ENCODE measurements at regions not wholly inside any gene's neighbourhood (a gene's known extent, or its start where the extent isn't known, plus 50 kb on each side); places are given as distances from the start of the nearest gene placed in this dataset.

DNA sequence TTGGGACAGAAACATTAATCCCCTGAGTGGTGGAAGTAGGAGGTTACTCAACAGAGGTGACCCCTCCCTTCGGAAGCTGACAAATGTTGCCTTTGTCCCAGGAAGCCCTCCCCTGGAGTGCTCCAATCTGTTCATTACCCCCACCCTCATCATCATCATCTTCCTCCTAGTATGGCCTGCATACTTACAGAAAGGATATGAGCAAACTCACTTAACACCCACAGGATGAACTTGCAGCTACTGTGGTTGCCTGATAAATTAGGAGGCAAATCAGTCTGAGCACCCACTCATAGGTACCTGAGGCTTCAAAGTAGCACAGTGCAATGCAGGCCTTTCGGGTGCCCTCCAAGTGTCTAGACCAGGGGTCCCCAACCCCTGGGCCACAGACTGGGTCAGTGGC lies 236.7 kb upstream of the GATB start:
- no peak for DNase-seq
- H3K4me1 Mint-ChIP-seq (ENCODE audit: low read depth): peaks cover 35% of the 10 kb centered on the region
- no peak overlapping the region for H3K4me3 Mint-ChIP-seq
- H3K9me3 Mint-ChIP-seq: no peaks in the 10 kb centered on the region
- ATAC-seq (replicated peaks in 1 of 2): no peak
- H3K27me3 Mint-ChIP-seq (ENCODE audit: low read depth): no peaks in the 10 kb centered on the region
- no peaks in the 10 kb centered on the region for H3K36me3 Mint-ChIP-seq (ENCODE audit: insufficient read depth in 2 of 2)
- H3K27ac Mint-ChIP-seq: no peak overlapping the region

DNA sequence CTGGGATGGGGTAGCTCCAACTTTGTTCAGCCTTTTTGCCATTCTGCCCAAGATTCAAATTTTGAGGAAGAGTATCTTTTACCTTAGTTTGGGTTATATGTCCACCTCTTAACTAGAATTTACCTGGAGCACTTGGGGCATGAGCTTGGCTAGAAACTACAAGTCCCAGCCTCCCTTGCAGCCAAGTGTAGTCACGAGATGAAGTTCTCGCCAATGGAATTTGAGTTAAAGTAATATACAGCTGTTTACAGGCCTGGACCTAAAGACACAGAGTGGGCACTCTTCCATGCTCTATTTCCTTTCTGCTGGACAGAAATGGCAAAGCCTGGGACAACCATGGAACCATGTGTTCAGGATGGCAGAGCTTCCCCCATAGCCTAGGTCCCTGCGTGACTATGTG lies 233.6 kb upstream of the GATB start:
- ATAC-seq (replicated peaks in 1 of 2) (no peak), DNase-seq (no peak)
- H3K4me3 Mint-ChIP-seq: peak overlapping the region in 1 of 2 donors; percentile 4
- no peak overlapping the region for H3K27ac Mint-ChIP-seq
- H3K36me3 Mint-ChIP-seq (ENCODE audit: insufficient read depth in 2 of 2): no peaks in the 10 kb centered on the region
- H3K4me1 Mint-ChIP-seq (ENCODE audit: low read depth): peaks cover 55% of the 10 kb centered on the region
- no peaks in the 10 kb centered on the region for H3K27me3 Mint-ChIP-seq (ENCODE audit: low read depth)
- H3K9me3 Mint-ChIP-seq: no peaks in the 10 kb centered on the region

DNA sequence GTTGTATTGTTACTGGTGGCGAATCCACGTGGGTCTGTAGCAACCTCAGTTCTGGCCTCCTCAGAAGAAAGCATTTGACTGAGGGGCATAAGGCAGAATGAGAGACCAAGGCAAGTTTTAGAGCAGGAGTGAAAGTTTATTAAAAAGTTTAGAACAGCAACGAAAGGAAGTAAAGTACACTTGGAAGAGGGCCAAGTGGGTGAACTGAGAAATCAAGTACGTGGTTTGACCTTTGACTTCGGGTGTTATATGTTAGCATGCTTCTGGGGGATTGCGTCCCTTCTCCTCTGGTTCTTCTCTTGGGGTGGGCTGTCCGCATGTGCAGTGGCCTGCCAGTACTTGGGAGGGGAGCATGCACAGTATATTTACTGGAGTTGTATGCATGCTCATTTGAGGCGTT lies 232.7 kb upstream of the GATB start:
- H3K36me3 Mint-ChIP-seq (ENCODE audit: insufficient read depth in 2 of 2): no peaks in the 10 kb centered on the region

DNA sequence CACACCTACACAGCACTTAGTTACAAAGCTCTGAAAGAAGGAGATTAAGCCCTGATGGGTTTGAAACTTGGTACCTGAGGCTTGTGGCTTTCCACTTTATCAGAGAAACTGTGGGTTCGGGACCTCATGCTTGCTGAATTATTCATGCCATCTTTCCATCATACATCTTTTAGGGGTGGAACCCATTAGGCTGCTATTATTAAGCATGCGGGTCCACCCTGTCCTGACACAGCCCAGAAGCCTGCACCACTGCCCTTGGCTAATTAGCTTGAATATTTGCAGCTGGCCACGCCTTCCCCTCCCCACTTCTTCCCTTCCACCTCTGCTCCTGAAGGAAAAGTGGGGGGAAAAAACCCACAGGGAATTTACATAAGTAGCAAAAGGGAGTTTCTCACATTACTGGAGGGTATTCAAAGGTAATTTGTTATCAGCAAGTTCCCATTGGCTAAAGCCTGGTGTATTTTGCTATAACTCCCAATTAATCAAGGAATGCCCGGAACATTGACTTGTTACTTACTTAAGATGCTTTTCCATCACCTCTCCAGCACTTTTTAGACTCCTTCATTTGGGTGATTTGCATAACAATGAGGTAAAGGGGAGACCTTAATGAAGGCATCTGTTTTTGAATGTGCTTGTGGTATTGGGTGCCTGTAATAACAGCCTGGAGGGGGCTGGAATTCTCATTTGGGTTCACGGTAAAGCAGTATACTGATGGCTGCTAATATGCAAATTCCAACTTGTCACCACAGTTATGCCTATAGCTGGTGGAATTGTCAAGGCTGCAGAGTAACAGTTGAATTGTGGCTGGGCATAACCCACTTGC lies 231.7 kb upstream of the GATB start:
- no peak for ATAC-seq (replicated peaks in 1 of 2)
- Mint-ChIP-seq H3K36me3 (ENCODE audit: insufficient read depth in 2 of 2) (no peaks in the 10 kb centered on the region), H3K4me3 (no peak overlapping the region), H3K27me3 (ENCODE audit: low read depth) (no peaks in the 10 kb centered on the region), H3K27ac (no peak overlapping the region), H3K4me1 (ENCODE audit: low read depth) (peaks cover 55% of the 10 kb centered on the region), H3K9me3 (peaks cover 0 to 2% of the 10 kb centered on the region in 2 donors)
- no peak for DNase-seq

More for the DNA sequence above, 232.7 kb upstream of the GATB start:
- no peak for DNase-seq
- no peaks in the 10 kb centered on the region for H3K9me3 Mint-ChIP-seq
- no peak overlapping the region for H3K27ac Mint-ChIP-seq
- no peak overlapping the region for H3K4me3 Mint-ChIP-seq
- no peaks in the 10 kb centered on the region for H3K27me3 Mint-ChIP-seq (ENCODE audit: low read depth)
- ATAC-seq (replicated peaks in 1 of 2): no peak
- peaks cover 55% of the 10 kb centered on the region for H3K4me1 Mint-ChIP-seq (ENCODE audit: low read depth)

DNA sequence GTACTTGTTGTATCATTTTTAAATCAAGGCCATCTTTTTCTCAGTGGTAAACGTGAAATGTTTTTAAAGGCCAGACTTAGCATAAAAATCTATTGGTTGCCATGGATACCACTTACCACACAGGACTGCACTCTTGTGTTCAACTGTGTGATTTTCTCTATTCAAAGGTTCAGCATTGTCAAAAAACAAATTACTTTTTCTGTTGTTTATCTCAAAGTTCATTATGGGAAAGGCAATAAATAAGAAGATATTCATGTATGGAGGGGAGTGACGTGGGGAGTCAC lies 231.0 kb upstream of the GATB start:
- Mint-ChIP-seq H3K27ac (no peak overlapping the region), H3K36me3 (ENCODE audit: insufficient read depth in 2 of 2) (no peaks in the 10 kb centered on the region), H3K9me3 (peaks cover 0 to 2% of the 10 kb centered on the region in 2 donors), H3K4me3 (peak overlapping the region in 1 of 2 donors; percentile 62), H3K27me3 (ENCODE audit: low read depth) (no peaks in the 10 kb centered on the region), H3K4me1 (ENCODE audit: low read depth) (peaks cover 55% of the 10 kb centered on the region)
- ATAC-seq (replicated peaks in 1 of 2) (no peak), DNase-seq (no peak)

DNA sequence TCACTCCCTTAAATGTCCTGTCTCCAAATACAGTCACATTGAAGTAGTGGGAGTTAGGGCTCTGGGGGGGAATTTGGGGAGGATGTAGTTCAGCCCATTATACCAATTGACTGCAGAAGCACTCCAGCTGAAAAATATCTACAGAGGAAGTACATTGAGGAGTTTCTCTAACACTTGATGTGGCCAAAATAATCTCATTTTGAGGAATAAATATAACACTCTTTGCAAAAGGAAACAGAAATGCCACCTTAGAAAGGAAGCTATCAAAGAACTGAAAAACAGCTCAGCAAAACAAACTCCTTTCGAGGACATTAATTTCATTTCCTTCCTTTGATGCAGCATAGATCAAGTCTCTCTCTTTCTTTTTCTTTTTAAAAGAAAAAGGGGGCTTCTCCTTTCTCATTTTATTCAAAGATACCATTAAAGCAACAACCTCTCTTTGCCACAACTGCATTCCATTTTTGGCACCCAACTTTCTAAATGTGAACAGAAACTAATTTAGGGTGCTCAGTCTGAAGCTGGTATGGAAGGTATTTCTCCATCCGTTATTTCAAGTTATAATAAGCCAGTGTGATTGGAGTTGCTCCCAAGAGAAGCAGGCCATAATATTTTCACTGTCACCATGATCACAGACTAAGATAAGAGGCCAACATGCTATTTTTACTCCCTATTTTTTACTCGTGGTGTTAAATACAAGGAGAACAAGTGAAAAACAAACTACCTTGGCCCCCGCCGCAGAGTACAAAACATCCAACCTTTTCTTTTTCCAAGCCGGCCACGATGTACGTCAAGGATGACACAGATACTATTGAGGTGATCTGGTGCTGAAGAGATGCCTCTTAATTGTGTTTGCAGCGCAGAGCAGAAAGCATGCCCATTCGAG lies 230.4 kb upstream of the GATB start:
- Mint-ChIP-seq H3K27me3 (ENCODE audit: low read depth) (no peaks in the 10 kb centered on the region), H3K4me1 (ENCODE audit: low read depth) (peaks cover 55% of the 10 kb centered on the region), H3K9me3 (peaks cover 0 to 2% of the 10 kb centered on the region in 2 donors), H3K4me3 (peak overlapping the region in 1 of 2 donors; percentile 62), H3K36me3 (ENCODE audit: insufficient read depth in 2 of 2) (no peaks in the 10 kb centered on the region), H3K27ac (peak overlapping the region; percentile 61)
- ATAC-seq (replicated peaks in 1 of 2) (no peak), DNase-seq (no peak)

DNA sequence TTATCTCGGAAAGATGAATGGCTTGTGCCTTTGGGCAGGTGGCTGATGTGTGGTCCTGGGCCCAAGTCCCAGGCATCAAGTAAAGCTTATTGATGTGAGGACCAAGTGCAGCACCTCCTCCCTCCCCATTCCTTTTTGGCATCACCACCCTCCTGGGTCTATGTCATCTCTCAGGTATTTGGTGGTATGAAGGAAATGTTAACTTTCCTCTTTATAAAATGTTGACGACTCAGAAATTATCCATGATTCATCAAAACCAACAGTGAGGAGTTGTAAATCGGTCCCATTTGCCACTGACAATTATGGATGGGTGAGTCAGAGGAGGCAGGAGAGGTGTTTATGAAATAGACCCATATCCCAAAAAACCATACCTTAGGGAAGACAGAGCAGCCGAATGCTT lies 229.4 kb upstream of the GATB start:
- Mint-ChIP-seq H3K9me3 (peaks cover 0 to 2% of the 10 kb centered on the region in 2 donors), H3K27ac (no peak overlapping the region), H3K4me1 (ENCODE audit: low read depth) (peaks cover 47% of the 10 kb centered on the region), H3K36me3 (ENCODE audit: insufficient read depth in 2 of 2) (no peaks in the 10 kb centered on the region), H3K27me3 (ENCODE audit: low read depth) (no peaks in the 10 kb centered on the region), H3K4me3 (no peak overlapping the region)
- ATAC-seq (replicated peaks in 1 of 2) (no peak), DNase-seq (no peak)

DNA sequence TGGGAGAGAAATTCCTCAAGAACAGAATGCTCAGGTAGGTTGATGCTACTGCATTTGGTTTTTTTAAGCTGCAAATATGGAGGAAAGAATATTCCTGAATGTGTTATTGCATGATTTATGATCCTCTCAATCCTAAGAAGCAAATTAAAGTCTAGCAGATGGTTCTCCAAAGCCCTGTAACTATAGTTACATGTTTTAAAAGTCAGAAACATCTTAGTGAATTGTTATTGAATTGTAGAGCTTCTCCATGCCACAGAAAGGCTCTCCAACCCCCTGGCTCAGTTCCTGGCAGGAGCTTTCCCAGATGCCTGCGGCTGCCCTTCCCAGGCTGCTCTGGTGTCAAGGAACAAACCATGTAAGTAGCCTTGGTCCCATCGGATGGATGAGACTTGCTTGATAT lies 227.8 kb upstream of the GATB start:
- H3K9me3 Mint-ChIP-seq: peaks cover 0 to 2% of the 10 kb centered on the region in 2 donors
- peaks cover 32% of the 10 kb centered on the region for H3K4me1 Mint-ChIP-seq (ENCODE audit: low read depth)
- no peak for DNase-seq
- H3K27ac Mint-ChIP-seq: no peak overlapping the region
- no peaks in the 10 kb centered on the region for H3K36me3 Mint-ChIP-seq (ENCODE audit: insufficient read depth in 2 of 2)
- no peak overlapping the region for H3K4me3 Mint-ChIP-seq
- ATAC-seq (replicated peaks in 1 of 2): no peak
- no peaks in the 10 kb centered on the region for H3K27me3 Mint-ChIP-seq (ENCODE audit: low read depth)

DNA sequence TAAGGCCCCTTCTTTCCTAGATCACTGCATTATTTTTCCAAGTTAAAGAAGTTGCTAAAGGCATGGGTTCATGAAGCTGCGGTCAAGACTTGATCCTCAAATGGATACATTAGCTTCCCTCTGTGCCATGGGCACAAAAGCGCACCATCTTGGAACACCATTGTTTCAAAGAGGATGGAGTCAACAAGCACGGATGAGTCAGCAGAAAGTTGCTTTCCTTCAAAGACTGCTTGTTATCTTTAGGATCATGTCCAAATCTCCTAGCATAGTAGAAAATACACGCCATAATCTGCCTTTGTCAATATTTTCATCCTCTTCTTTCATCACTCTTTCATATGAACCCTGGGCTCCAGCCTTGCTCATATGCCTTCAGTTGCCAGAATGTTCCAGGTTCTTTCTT lies 226.8 kb upstream of the GATB start:
- Mint-ChIP-seq H3K36me3 (ENCODE audit: insufficient read depth in 2 of 2) (no peaks in the 10 kb centered on the region), H3K4me3 (no peak overlapping the region), H3K27me3 (ENCODE audit: low read depth) (no peaks in the 10 kb centered on the region), H3K4me1 (ENCODE audit: low read depth) (peaks cover 22% of the 10 kb centered on the region), H3K9me3 (peaks cover 0 to 2% of the 10 kb centered on the region in 2 donors), H3K27ac (no peak overlapping the region)
- DNase-seq (no peak), ATAC-seq (replicated peaks in 1 of 2) (no peak)

DNA sequence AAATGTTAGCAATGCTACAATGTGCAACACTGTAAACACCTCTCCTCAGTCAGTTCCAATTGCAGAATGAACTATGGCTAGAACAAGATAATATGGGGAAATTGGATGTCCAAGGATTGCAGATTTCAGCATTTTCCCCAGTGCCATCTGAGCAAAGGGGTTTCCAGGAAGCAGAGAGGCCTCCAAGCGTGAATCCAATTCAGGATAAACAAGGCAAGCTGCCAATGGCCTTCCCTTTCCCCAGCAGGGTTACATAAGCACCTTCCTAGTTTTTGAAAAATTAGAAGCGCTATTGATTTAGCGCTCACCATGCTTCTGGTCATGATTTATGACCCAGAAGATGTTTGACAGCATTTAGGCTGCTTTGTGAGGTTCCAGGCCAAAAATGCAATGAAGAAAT lies 223.0 kb upstream of the GATB start:
- H3K27ac Mint-ChIP-seq: no peak overlapping the region
- peaks cover 0 to 2% of the 10 kb centered on the region in 2 donors for H3K9me3 Mint-ChIP-seq
- no peak overlapping the region for H3K4me3 Mint-ChIP-seq
- DNase-seq (no peak), ATAC-seq (replicated peaks in 1 of 2) (no peak)
- H3K4me1 Mint-ChIP-seq (ENCODE audit: low read depth): no peaks in the 10 kb centered on the region
- H3K36me3 Mint-ChIP-seq (ENCODE audit: insufficient read depth in 2 of 2): peaks cover 0 to 2% of the 10 kb centered on the region in 2 donors
- H3K27me3 Mint-ChIP-seq (ENCODE audit: low read depth): no peaks in the 10 kb centered on the region

DNA sequence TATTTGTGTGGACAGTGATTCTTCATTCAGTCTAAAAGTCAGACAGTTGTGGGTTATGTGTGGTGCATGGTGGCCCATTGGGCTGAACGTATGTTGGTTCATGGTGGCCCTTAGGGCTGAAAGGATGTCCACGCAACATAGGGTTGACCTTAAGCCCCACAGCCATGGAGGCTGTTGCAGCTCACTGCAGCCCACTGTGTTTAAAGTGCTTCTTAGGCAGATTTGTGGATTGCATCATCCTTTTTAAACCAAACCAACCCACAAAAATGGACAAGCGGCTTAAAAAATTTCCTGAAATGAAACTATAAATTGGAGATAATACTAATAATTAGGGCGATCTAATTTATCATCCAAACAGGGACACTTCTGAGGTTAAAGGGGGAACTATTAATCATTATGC lies 219.0 kb upstream of the GATB start:
- Mint-ChIP-seq H3K27me3 (ENCODE audit: low read depth) (no peaks in the 10 kb centered on the region), H3K27ac (no peak overlapping the region)

DNA sequence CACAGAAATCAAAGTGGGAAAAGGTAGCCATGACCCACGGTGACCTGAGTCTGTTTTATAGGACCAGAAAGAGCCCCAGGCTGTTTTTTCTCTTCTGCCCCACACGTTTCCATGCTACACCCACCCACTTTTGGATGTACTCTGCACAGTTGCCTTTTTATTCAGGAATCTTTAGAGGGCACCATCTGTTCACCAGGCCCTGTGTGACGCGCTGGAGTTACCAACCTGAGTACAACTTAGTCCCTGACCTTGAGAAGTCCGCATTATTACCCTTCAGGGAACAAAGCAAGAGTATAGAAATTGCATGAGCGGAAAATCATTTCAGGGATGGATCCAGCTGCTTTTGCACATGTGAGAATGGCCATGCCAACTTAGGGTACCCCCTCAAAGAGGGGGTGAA lies 207.8 kb upstream of the GATB start:
- H3K9me3 Mint-ChIP-seq: no peaks in the 10 kb centered on the region
- DNase-seq (no peak), ATAC-seq (replicated peaks in 1 of 2) (no peak)
- H3K27ac Mint-ChIP-seq: no peak overlapping the region
- H3K27me3 Mint-ChIP-seq (ENCODE audit: low read depth): no peaks in the 10 kb centered on the region
- no peaks in the 10 kb centered on the region for H3K4me1 Mint-ChIP-seq (ENCODE audit: low read depth)
- H3K4me3 Mint-ChIP-seq: no peak overlapping the region
- H3K36me3 Mint-ChIP-seq (ENCODE audit: insufficient read depth in 2 of 2): no peaks in the 10 kb centered on the region

More for the DNA sequence above, 219.0 kb upstream of the GATB start:
- H3K9me3 Mint-ChIP-seq: peaks cover 14% of the 10 kb centered on the region in 2 donors
- ATAC-seq (replicated peaks in 1 of 2) (no peak), DNase-seq (no peak)
- no peak overlapping the region for H3K4me3 Mint-ChIP-seq
- H3K4me1 Mint-ChIP-seq (ENCODE audit: low read depth): no peaks in the 10 kb centered on the region
- H3K36me3 Mint-ChIP-seq (ENCODE audit: insufficient read depth in 2 of 2): peaks cover 12% of the 10 kb centered on the region in 2 donors

DNA sequence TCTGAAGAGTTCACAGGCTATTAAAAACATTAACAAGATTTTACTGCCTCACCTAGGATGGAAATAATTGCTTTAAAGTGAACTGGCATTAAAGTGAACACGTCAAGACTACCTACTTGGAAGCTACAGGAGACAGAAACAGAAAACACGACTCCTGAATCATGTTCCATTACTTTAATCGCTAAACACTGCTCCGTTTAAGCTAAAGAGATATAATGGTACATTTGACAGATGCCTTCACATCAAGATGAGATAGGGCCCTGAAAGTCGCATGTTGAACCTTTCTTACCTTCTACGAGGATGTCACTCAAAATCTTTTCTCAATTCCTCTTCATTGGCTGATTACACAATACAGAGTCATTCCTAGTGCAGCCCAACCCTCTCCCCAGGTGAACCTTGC lies 206.3 kb upstream of the GATB start:
- no peak overlapping the region for H3K27ac Mint-ChIP-seq
- no peaks in the 10 kb centered on the region for H3K9me3 Mint-ChIP-seq
- no peak overlapping the region for H3K4me3 Mint-ChIP-seq
- H3K27me3 Mint-ChIP-seq (ENCODE audit: low read depth): no peaks in the 10 kb centered on the region
- ATAC-seq (replicated peaks in 1 of 2): no peak
- no peaks in the 10 kb centered on the region for H3K36me3 Mint-ChIP-seq (ENCODE audit: insufficient read depth in 2 of 2)
- no peaks in the 10 kb centered on the region for H3K4me1 Mint-ChIP-seq (ENCODE audit: low read depth)
- DNase-seq: no peak
